ENCODE measurements at regions not wholly inside any gene's neighbourhood (a gene's known extent, or its start where the extent isn't known, plus 50 kb on each side); places are given as distances from the start of the nearest gene placed in this dataset.

DNA sequence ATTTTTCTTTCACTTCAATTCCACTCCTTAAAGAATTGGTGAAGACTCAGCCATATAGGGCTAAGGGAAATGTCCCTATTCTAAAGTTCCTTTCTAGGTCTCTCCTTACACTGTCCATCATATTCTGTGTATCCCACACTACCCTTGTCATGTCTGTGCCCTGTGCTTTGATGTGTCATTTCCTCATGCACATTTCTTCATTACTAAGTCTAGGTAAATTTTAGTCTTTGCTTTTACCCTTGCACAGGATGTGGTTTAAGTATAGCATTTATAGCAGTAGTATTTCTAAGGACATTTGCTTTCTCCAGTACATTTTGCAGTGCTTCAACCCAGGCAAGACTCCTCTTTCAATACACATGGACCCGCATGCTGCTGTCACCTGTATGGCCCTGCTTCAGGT lies 221.5 kb upstream of the ACVR2A start:
- TF ChIP-seq, protein P1, sequence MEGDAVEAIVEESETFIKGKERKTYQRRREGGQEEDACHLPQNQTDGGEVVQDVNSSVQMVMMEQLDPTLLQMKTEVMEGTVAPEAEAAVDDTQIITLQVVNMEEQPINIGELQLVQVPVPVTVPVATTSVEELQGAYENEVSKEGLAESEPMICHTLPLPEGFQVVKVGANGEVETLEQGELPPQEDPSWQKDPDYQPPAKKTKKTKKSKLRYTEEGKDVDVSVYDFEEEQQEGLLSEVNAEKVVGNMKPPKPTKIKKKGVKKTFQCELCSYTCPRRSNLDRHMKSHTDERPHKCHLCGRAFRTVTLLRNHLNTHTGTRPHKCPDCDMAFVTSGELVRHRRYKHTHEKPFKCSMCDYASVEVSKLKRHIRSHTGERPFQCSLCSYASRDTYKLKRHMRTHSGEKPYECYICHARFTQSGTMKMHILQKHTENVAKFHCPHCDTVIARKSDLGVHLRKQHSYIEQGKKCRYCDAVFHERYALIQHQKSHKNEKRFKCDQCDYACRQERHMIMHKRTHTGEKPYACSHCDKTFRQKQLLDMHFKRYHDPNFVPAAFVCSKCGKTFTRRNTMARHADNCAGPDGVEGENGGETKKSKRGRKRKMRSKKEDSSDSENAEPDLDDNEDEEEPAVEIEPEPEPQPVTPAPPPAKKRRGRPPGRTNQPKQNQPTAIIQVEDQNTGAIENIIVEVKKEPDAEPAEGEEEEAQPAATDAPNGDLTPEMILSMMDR (IDR thresholded peaks at IDR 0.05) = no peak
- no peak for TF ChIP-seq POLR2A (IDR thresholded peaks at IDR 0.05)

All from testis (tissue), 2 donors.